ENCODE measurements at regions not wholly inside any gene's neighbourhood (a gene's known extent, or its start where the extent isn't known, plus 50 kb on each side); places are given as distances from the start of the nearest gene placed in this dataset.

- no peak for TF ChIP-seq POLR2A (IDR thresholded peaks at IDR 0.05)
- no peak for TF ChIP-seq CTCF (IDR thresholded peaks at IDR 0.05 in 4 of 5, conservative IDR thresholded peaks at IDR 0.05 in 1 of 5)
Measured at GRCh38 chrX:15963858-15964257, 109.2 kb upstream of the AP1S2 start.

Data from gastrocnemius medialis (tissue), 4 donors.